Immature natural killer cell (primary cell): ENCODE measurements at regions not wholly inside any gene's neighbourhood (a gene's known extent, or its start where the extent isn't known, plus 50 kb on each side); places are given as distances from the start of the nearest gene placed in this dataset.
"Not testable (repeated sequence)": the region's sequence is repeated elsewhere in the genome, so short reads cannot be mapped to it uniquely, and the experiment has no call there.

Source experiments
- DNase-seq, 3 donors: peaks; one replicate each; pipeline ENCODE4 v3.0.0; 2022; ENCODE audit warnings: mixed read lengths in 1 of 3
- H3K27ac Mint-ChIP-seq, 6 donors: one replicate each; pipeline ENCODE4 v1.8.0; 2020; ENCODE audit warnings: mixed read lengths in 6 of 6, mild to moderate bottlenecking in 5 of 6, inconsistent platforms in 4 of 6, moderate library complexity in 3 of 6
- H3K27me3 Mint-ChIP-seq, 3 donors: one replicate each; pipeline ENCODE4 v1.8.0; 2020 to 2021; ENCODE audit warnings: low read depth in 3 of 3, mild to moderate bottlenecking in 3 of 3, mixed read lengths in 3 of 3, moderate library complexity in 3 of 3, inconsistent platforms in 1 of 3
- H3K36me3 Mint-ChIP-seq, 3 donors: one replicate each; pipeline ENCODE4 v1.8.0; 2020; ENCODE audit warnings: mixed read lengths in 3 of 3, inconsistent platforms in 2 of 3, mild to moderate bottlenecking in 2 of 3
- H3K4me1 Mint-ChIP-seq, 2 donors: one replicate each; pipeline ENCODE4 v1.8.0; 2020; ENCODE audit warnings: inconsistent platforms in 2 of 2, mild to moderate bottlenecking in 2 of 2, mixed read lengths in 2 of 2, moderate library complexity in 1 of 2
- H3K4me3 Mint-ChIP-seq, 5 donors: one replicate each; pipeline ENCODE4 v1.8.0; 2020; ENCODE audit warnings: mild to moderate bottlenecking in 5 of 5, mixed read lengths in 5 of 5, inconsistent platforms in 3 of 5, moderate library complexity in 3 of 5
- H3K9me3 Mint-ChIP-seq, 6 donors: one replicate each; pipeline ENCODE4 v1.8.0; 2020; ENCODE audit warnings: mild to moderate bottlenecking in 6 of 6, mixed read lengths in 6 of 6, inconsistent platforms in 4 of 6, moderate library complexity in 3 of 6

DNA sequence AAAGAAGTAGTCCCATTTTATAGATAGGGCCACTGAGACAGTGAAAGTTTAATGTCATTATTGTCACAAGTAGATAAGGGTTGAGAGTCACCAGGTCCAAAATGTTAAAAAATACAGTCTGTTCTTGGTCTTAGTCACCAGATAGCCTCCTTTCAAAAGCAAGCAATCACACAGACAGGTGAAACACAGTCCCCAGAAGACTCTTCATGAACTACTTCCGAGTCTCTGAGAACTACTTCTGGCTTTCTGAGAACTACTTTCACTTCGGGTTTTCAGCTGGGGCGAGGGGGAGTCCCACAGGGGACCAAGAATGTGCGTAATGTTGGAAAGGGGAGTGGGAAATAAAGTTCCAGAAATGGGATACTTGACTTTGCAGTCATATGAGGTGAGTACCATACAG is 143.2 kb downstream of the HHIPL2 start:
- Mint-ChIP-seq H3K4me3 (peak overlapping the region in 2 of 5 donors; percentile 8 to 12), H3K4me1 (peaks cover 5 to 8% of the 10 kb centered on the region in 2 donors), H3K27me3 (peaks cover 2 to 27% (median 4%) of the 10 kb centered on the region in 3 donors), H3K27ac (no peak overlapping the region), H3K36me3 (peaks cover 0 to 5% (median 0%) of the 10 kb centered on the region in 3 donors), H3K9me3 (peaks cover 0 to 8% (median 0%) of the 10 kb centered on the region in 6 donors)
- no peak for DNase-seq

DNA sequence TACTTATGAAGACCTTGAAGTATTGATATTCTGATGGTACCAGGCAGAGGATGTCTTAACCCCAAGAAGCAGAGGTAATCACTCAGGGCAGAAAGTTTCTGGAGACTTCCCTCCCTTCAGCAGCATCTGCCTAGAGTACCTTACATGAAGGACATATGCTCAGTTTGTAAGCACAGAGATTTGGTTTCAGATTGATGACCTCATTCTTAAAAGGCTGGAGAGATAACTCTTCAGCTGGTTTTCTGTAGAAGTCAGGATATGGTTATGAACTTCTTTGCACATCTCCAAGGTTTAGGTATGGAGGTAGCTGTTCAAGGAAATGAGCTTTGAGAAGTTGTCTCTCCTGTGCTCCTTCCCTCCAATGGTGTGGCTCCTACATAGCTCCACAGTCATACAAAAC is 148.7 kb downstream of the HHIPL2 start:
- peaks cover 0 to 6% (median 5%) of the 10 kb centered on the region in 3 donors for H3K36me3 Mint-ChIP-seq
- no peak overlapping the region for H3K4me3 Mint-ChIP-seq
- H3K27ac Mint-ChIP-seq: no peak overlapping the region
- H3K4me1 Mint-ChIP-seq: peaks cover 5 to 8% of the 10 kb centered on the region in 2 donors
- H3K27me3 Mint-ChIP-seq: peaks cover 7 to 12% (median 8%) of the 10 kb centered on the region in 3 donors
- no peak for DNase-seq
- no peaks in the 10 kb centered on the region for H3K9me3 Mint-ChIP-seq

GRCh38 chr1:222394224-222394623 is 153.7 kb downstream of the HHIPL2 start:
- Mint-ChIP-seq H3K27me3 (peaks cover 3 to 8% (median 5%) of the 10 kb centered on the region in 3 donors), H3K9me3 (no peaks in the 10 kb centered on the region), H3K4me1 (no peaks in the 10 kb centered on the region), H3K36me3 (peaks cover 0 to 6% (median 5%) of the 10 kb centered on the region in 3 donors), H3K4me3 (no peak overlapping the region), H3K27ac (no peak overlapping the region)
- no peak for DNase-seq

DNA sequence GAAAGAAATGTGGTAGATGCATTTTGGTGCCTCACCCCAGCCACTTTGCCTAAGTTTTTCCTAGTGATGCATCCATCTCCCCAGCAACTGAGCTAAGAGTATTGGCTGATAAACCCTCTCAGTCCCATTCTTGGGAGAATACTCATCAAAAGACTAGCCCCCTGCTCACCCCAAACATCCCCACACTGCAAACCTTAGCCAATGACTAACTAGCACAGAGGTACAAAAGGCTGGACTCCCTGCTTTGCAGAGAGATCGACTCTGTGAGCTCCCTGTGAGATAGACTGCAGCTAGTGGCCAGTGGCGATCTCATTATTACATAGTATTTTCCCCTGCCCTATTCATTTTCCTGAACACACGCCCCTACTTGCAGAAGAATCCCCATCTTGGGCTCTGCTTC is 155.3 kb downstream of the HHIPL2 start:
- Mint-ChIP-seq H3K9me3 (no peaks in the 10 kb centered on the region), H3K27ac (no peak overlapping the region), H3K4me3 (no peak overlapping the region), H3K27me3 (peaks cover 0 to 8% (median 5%) of the 10 kb centered on the region in 3 donors), H3K4me1 (peaks cover 0 to 2% of the 10 kb centered on the region in 2 donors), H3K36me3 (peaks cover 0 to 6% (median 5%) of the 10 kb centered on the region in 3 donors)
- DNase-seq: no peak

DNA sequence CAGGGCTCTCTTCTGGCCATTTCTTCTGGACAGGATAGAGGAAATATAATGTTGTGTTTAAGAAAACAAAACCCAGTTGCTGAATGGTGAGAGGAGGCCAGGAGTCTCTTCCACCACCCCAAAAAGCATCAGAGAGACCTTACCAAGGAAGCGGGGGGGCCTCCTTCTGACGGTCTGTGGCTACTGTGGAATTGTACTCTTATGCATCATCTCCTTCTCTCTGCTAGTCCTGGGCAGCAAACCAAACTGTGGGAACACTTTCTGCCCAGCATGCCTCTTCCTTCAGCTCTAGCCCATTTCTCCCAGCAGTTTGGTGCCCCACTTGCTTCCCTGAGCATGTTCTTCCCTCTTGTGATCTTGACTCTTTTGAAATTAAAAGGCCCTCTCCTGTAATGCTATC is 157.7 kb downstream of the HHIPL2 start:
- Mint-ChIP-seq H3K27ac (peak overlapping the region in 1 of 6 donors; percentile 53), H3K4me3 (no peak overlapping the region), H3K9me3 (no peaks in the 10 kb centered on the region), H3K36me3 (peaks cover 0 to 6% (median 5%) of the 10 kb centered on the region in 3 donors), H3K4me1 (peaks cover 13 to 18% of the 10 kb centered on the region in 2 donors), H3K27me3 (peaks cover 0 to 6% (median 5%) of the 10 kb centered on the region in 3 donors)
- DNase-seq: no peak

- no peaks in the 10 kb centered on the region for H3K36me3 Mint-ChIP-seq
- peak overlapping the region in 4 of 6 donors; percentile 28 to 88 (median 82) for H3K27ac Mint-ChIP-seq
- H3K9me3 Mint-ChIP-seq: peaks cover 0 to 2% (median 0%) of the 10 kb centered on the region in 6 donors
- peaks cover 0 to 9% (median 0%) of the 10 kb centered on the region in 3 donors for H3K27me3 Mint-ChIP-seq
- no peak overlapping the region for H3K4me3 Mint-ChIP-seq
- DNase-seq: no peak
- peaks cover 13 to 18% of the 10 kb centered on the region in 2 donors for H3K4me1 Mint-ChIP-seq
Observed at GRCh38 chr1:222387007-222387814, 160.7 kb downstream of the HHIPL2 start.

- peaks cover 0 to 2% (median 0%) of the 10 kb centered on the region in 6 donors for H3K9me3 Mint-ChIP-seq
- peak overlapping the region in 2 of 5 donors; percentile 15 to 30 for H3K4me3 Mint-ChIP-seq
- H3K4me1 Mint-ChIP-seq: peaks cover 13 to 18% of the 10 kb centered on the region in 2 donors
- H3K27ac Mint-ChIP-seq: peak overlapping the region; percentile 15 to 89 (median 84)
- H3K27me3 Mint-ChIP-seq: peaks cover 0 to 9% (median 0%) of the 10 kb centered on the region in 3 donors
- no peaks in the 10 kb centered on the region for H3K36me3 Mint-ChIP-seq
- peak; percentile 5 to 31 (median 8) for DNase-seq
Observed at GRCh38 chr1:222385955-222386354, 161.9 kb downstream of the HHIPL2 start.

DNA sequence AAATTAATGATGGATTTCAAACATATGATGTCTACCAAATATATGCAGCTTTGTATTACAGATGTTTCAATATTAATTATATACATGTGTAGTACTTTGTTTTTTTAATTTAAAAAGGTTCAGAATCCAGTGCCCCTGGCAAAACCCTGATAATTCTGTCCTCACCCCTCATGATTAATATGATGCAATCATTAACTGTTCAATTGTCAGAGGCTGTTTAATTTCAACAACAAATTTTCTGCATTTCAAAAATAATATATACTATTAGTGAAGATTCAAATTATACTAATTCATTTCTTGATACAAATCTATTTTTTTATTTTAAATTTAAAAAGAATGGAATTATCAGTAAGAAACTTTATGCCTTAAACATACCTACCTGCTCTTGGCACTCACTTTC is 162.6 kb downstream of the HHIPL2 start:
- Mint-ChIP-seq H3K27ac (peak overlapping the region in 4 of 6 donors; percentile 57 to 89 (median 84)), H3K4me3 (no peak overlapping the region), H3K9me3 (peaks cover 0 to 7% (median 0%) of the 10 kb centered on the region in 6 donors), H3K27me3 (peaks cover 0 to 9% (median 0%) of the 10 kb centered on the region in 3 donors), H3K36me3 (no peaks in the 10 kb centered on the region), H3K4me1 (peaks cover 13 to 18% of the 10 kb centered on the region in 2 donors)
- no peak for DNase-seq

DNA sequence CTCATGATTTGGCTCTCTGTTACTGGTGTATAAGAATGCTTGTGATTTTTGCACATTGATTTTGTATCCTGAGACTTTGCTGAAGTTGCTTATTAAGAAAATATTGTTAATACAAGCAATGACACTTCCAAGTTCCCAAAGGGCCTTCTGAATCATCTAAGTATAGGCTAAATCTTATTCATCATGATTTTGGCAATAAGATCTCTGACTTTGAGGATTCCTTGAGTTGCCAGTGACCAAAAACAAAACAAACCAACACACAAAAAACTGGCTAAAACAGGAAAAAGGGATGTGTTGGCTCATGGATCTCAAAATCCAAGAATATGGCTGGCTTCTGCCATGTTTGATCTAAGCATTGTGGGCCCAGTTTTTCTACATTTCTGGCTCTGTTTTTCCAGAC is 163.4 kb downstream of the HHIPL2 start:
- H3K27ac Mint-ChIP-seq: no peak overlapping the region
- peaks cover 0 to 11% (median 0%) of the 10 kb centered on the region in 6 donors for H3K9me3 Mint-ChIP-seq
- peaks cover 0 to 4% (median 0%) of the 10 kb centered on the region in 3 donors for H3K36me3 Mint-ChIP-seq

DNA sequence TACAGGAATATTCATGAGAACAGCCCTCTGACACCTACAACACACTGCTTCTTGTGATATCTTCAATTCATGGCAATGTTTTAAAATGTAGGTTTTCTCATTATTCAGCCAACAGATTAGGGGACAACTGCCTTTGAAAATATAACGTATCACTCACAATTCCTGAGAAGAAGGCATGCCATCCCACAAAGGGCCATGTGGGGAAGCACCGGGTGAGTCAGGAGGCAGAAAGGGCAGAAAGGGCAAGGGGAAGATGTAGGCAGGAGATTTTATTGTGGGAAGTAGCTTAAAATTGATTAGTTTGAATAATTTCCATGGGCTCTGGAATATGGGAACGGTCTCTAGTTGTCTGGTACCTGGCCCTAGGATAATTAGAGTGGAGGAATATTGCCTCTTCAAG is 165.7 kb downstream of the HHIPL2 start:
- Mint-ChIP-seq H3K27me3 (peaks cover 0 to 6% (median 2%) of the 10 kb centered on the region in 3 donors), H3K9me3 (peaks cover 0 to 11% (median 0%) of the 10 kb centered on the region in 6 donors), H3K36me3 (peaks cover 0 to 4% (median 0%) of the 10 kb centered on the region in 3 donors), H3K4me3 (no peak overlapping the region), H3K4me1 (peaks cover 11 to 18% of the 10 kb centered on the region in 2 donors), H3K27ac (no peak overlapping the region)
- no peak for DNase-seq

More for the DNA sequence above, 163.4 kb downstream of the HHIPL2 start:
- no peak for DNase-seq
- Mint-ChIP-seq H3K27me3 (peaks cover 0 to 6% (median 0%) of the 10 kb centered on the region in 3 donors), H3K4me3 (no peak overlapping the region), H3K4me1 (peaks cover 13 to 18% of the 10 kb centered on the region in 2 donors)

- no peak for DNase-seq
- peaks cover 0 to 11% (median 2%) of the 10 kb centered on the region in 3 donors for H3K27me3 Mint-ChIP-seq
- H3K27ac Mint-ChIP-seq: no peak overlapping the region
- peaks cover 0 to 11% (median 0%) of the 10 kb centered on the region in 6 donors for H3K9me3 Mint-ChIP-seq
- no peak overlapping the region for H3K4me3 Mint-ChIP-seq
- H3K36me3 Mint-ChIP-seq: peaks cover 0 to 4% (median 0%) of the 10 kb centered on the region in 3 donors
- no peaks in the 10 kb centered on the region for H3K4me1 Mint-ChIP-seq
Observed at GRCh38 chr1:222377428-222378088, 170.3 kb downstream of the HHIPL2 start.

DNA sequence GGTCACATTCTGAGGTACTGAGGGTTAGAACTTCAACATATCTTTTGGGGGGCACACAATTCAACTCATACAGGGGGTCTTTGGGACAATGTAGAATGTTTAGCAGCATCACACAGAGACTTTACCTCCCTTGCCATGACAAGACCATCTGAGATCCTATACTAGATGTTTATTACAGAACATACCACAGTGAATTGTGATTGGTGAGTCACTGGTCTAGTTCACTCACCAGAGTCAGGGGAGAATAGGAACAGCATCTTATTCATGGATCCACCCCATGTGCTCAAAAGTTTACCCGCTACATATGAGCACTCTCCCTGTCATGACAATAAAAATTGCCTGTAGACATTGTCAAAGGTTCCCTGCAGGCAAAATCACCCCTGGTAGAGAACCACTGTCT is 171.1 kb downstream of the HHIPL2 start:
- H3K27ac Mint-ChIP-seq, DNase-seq, H3K36me3 Mint-ChIP-seq, H3K27me3 Mint-ChIP-seq, H3K4me3 Mint-ChIP-seq, H3K4me1 Mint-ChIP-seq: not testable (repeated sequence)
- peaks cover 0 to 11% (median 0%) of the 10 kb centered on the region in 6 donors for H3K9me3 Mint-ChIP-seq

DNA sequence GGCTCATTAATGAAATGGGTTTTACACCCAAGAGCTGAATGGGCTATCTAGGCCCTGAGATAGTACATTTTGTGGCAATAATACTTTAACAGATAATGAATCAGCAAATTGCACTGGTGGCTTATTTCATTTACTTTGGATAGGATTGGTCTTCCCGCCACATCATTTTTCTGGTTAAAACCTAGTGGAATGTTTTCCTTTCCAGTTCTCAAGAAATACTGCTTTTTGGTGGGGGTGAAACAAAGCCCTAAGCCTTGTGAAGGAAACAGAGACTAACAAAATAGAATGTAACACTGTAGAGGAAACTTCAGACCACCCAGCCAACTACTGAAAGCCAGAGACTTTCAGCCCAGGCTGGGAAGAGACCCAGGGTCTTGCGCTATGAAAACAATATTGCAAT is 172.2 kb downstream of the HHIPL2 start:
- H3K27ac Mint-ChIP-seq: no peak overlapping the region
- peaks cover 0 to 4% (median 0%) of the 10 kb centered on the region in 3 donors for H3K36me3 Mint-ChIP-seq
- H3K27me3 Mint-ChIP-seq: peaks cover 0 to 10% (median 2%) of the 10 kb centered on the region in 3 donors
- no peaks in the 10 kb centered on the region for H3K4me1 Mint-ChIP-seq
- H3K9me3 Mint-ChIP-seq: peaks cover 0 to 9% (median 0%) of the 10 kb centered on the region in 6 donors
- H3K4me3 Mint-ChIP-seq: no peak overlapping the region
- DNase-seq: no peak
